Myocyte (in vitro differentiated cells): ENCODE measurements at regions not wholly inside any gene's neighbourhood (a gene's known extent, or its start where the extent isn't known, plus 50 kb on each side); places are given as distances from the start of the nearest gene placed in this dataset.

Experiments used
- DNase-seq: peaks from one replicate; pipeline ENCODE4 v3.0.0-alpha.2; 2012; ENCODE audit warnings: low read depth

GRCh38 chr6:56864171-56864616 is 90.7 kb upstream of the BEND6 start:
- peak; percentile 56 for DNase-seq

GRCh38 chr6:56863366-56863765 is 91.5 kb upstream of the BEND6 start:
- DNase-seq: peak; percentile 86

- DNase-seq: peak; percentile 35
These were observed 92.3 kb upstream of the BEND6 start for GRCh38 chr6:56862415-56863175.

- peak; percentile 30 for DNase-seq
These were observed 94.4 kb upstream of the BEND6 start for GRCh38 chr6:56860475-56860874.

- DNase-seq: no peak
These were observed 98.8 kb upstream of the BEND6 start for GRCh38 chr6:56856036-56856580.

GRCh38 chr6:56854086-56854485 is 100.8 kb upstream of the BEND6 start:
- no peak for DNase-seq

GRCh38 chr6:56853541-56853940 is 101.4 kb upstream of the BEND6 start:
- no peak for DNase-seq

- DNase-seq: no peak
These were observed 102.5 kb upstream of the BEND6 start for GRCh38 chr6:56852260-56853010.

- DNase-seq: peak; percentile 86
These were observed 103.2 kb upstream of the BEND6 start for GRCh38 chr6:56851541-56852259.

- no peak for DNase-seq
These were observed 103.8 kb upstream of the BEND6 start for GRCh38 chr6:56851074-56851473.

GRCh38 chr6:56850626-56851025 is 104.3 kb upstream of the BEND6 start:
- DNase-seq: no peak

- peak; percentile 31 for DNase-seq
These were observed 105.0 kb upstream of the BEND6 start for GRCh38 chr6:56849896-56850295.

- no peak for DNase-seq
These were observed 106.8 kb upstream of the BEND6 start for GRCh38 chr6:56848105-56848504.

GRCh38 chr6:56845032-56845431 is 109.9 kb upstream of the BEND6 start:
- DNase-seq: no peak

- DNase-seq: peak; percentile 93
These were observed 111.2 kb upstream of the BEND6 start for GRCh38 chr6:56843476-56844349.

GRCh38 chr6:56842686-56843475 is 112.0 kb upstream of the BEND6 start:
- DNase-seq: peak; percentile 64

GRCh38 chr6:56841751-56842150 is 113.2 kb upstream of the BEND6 start:
- peak; percentile 23 for DNase-seq

- DNase-seq: no peak
These were observed 113.5 kb upstream of the BEND6 start for GRCh38 chr6:56841381-56841749.

GRCh38 chr6:56840467-56841380 is 114.2 kb upstream of the BEND6 start:
- DNase-seq: peak; percentile 90
